IMR-90 (cell line): ENCODE measurements at regions not wholly inside any gene's neighbourhood (a gene's known extent, or its start where the extent isn't known, plus 50 kb on each side); places are given as distances from the start of the nearest gene placed in this dataset.

Source experiments
- ATAC-seq: fragments of 200-7000 bp; cut with Tn5 transposase; 2 replicates; pipeline ENCODE4 v1.9.1; 2020; ENCODE audit warnings: low read depth, mild to moderate bottlenecking, moderate library complexity
- BruUV-seq: library from RNA; stranded (reverse); fragments of 400-500 nt; replicated peaks from 2 replicates; lab custom pipeline; 2021; lab: Mats Ljungman, UMichigan
- CTCF ChIA-PET: fragments of 300-600 bp; formaldehyde crosslinking; extraction: SDS; loops from one replicate; lab custom pipeline; 2021; ENCODE audit warnings: antibody characterized with exemption; lab: Yijun Ruan, JAX
- POLR2A ChIA-PET: fragments of 300-600 bp; sonication (Branson Sonifier 250); formaldehyde crosslinking; loops from one replicate; lab custom pipeline; 2022; ENCODE audit warnings: antibody characterized with exemption; ENCODE audit not compliant: unreplicated experiment; lab: Charles Lee
- DNase-seq: peaks from one replicate; pipeline ENCODE4 v3.0.0; 2013
- H2AFZ ChIP-seq: replicated peaks from 2 replicates; pipeline ENCODE3; 2013; ENCODE audit warnings: low read length, mild to moderate bottlenecking; ENCODE audit not compliant: poor library complexity
- H2AK5ac ChIP-seq: 2 replicates; pipeline ENCODE4 v1.6.1; 2013; ENCODE audit warnings: low read depth, low read length, inconsistent platforms
- H2AK9ac ChIP-seq: replicated peaks from 2 replicates; pipeline ENCODE3; 2013; ENCODE audit warnings: mild to moderate bottlenecking, low read depth, low read length, moderate library complexity; ENCODE audit not compliant: poor library complexity
- H2BK120ac ChIP-seq: 2 replicates; pipeline ENCODE4 v1.6.1; 2013; ENCODE audit warnings: low read depth, low read length, inconsistent platforms
- H2BK15ac ChIP-seq: 3 replicates; pipeline ENCODE4 v1.6.1; 2013; ENCODE audit warnings: low read depth, low read length, inconsistent platforms
- H2BK20ac ChIP-seq: 2 replicates; pipeline ENCODE4 v1.6.1; 2013; ENCODE audit warnings: low read depth, mild to moderate bottlenecking, inconsistent platforms, low read length, moderate library complexity
- H2BK5ac ChIP-seq: 2 replicates; pipeline ENCODE4 v1.6.1; 2013; ENCODE audit warnings: mild to moderate bottlenecking, low read depth, low read length, inconsistent platforms; ENCODE audit not compliant: poor library complexity, severe bottlenecking
- H3K14ac ChIP-seq: replicated peaks from 2 replicates; pipeline ENCODE4 v1.6.1; 2013; ENCODE audit warnings: low read depth, low read length, inconsistent platforms
- H3K18ac ChIP-seq: 2 replicates; pipeline ENCODE4 v1.6.1; 2013; ENCODE audit warnings: low read depth, low read length, control low read depth
- H3K23ac ChIP-seq: 2 replicates; pipeline ENCODE4 v1.6.1; 2013; ENCODE audit warnings: low read depth, low read length, inconsistent platforms
- H3K27ac ChIP-seq: 2 replicates; pipeline ENCODE4 v1.5.1; 2013; ENCODE audit warnings: mild to moderate bottlenecking, control low read depth, low read length; ENCODE audit not compliant: insufficient read depth
- H3K27me3 ChIP-seq: 2 replicates; pipeline ENCODE4 v1.6.1; 2013; ENCODE audit warnings: low read length; ENCODE audit not compliant: control insufficient read depth, insufficient read depth
- H3K36me3 ChIP-seq: 2 replicates; pipeline ENCODE4 v1.6.1; 2013; ENCODE audit warnings: low read length, mixed read lengths; ENCODE audit not compliant: control insufficient read depth, insufficient read depth
- H3K4ac ChIP-seq: 2 replicates; pipeline ENCODE4 v1.6.1; 2013; ENCODE audit warnings: low read depth, low read length, inconsistent platforms
- H3K4me1 ChIP-seq: 2 replicates; pipeline ENCODE4 v1.6.1; 2013; ENCODE audit warnings: low read length, mixed read lengths; ENCODE audit not compliant: control insufficient read depth, insufficient read depth
- H3K4me2 ChIP-seq: 2 replicates; pipeline ENCODE4 v1.6.1; 2013; ENCODE audit warnings: low read depth, mild to moderate bottlenecking, control low read depth, low read length, moderate library complexity
- H3K4me3 ChIP-seq: 2 replicates; pipeline ENCODE4 v1.5.1; 2013; ENCODE audit warnings: low read depth, mild to moderate bottlenecking, control low read depth, low read length, moderate library complexity; ENCODE audit not compliant: insufficient read depth
- H3K56ac ChIP-seq: 2 replicates; pipeline ENCODE4 v1.6.1; 2013; ENCODE audit warnings: low read length, inconsistent platforms; ENCODE audit not compliant: insufficient read depth; ENCODE audit errors: extremely low read depth
- H3K79me1 ChIP-seq, 2 experiments: 2 replicates each; pipeline ENCODE4 v1.6.1; 2013; ENCODE audit warnings: low read length in 2 of 2, inconsistent platforms in 1 of 2, low read depth in 1 of 2
- H3K9ac ChIP-seq: 2 replicates; pipeline ENCODE4 v1.6.1; 2013; ENCODE audit warnings: low read depth, low read length, control low read depth
- H3K9me1 ChIP-seq: 2 replicates; pipeline ENCODE4 v1.6.1; 2013; ENCODE audit warnings: low read length, inconsistent platforms; ENCODE audit not compliant: insufficient read depth
- H3K9me3 ChIP-seq: 2 replicates; pipeline ENCODE4 v1.6.1; 2013; ENCODE audit warnings: low read length; ENCODE audit not compliant: control insufficient read depth, insufficient read depth
- H4K20me1 ChIP-seq: 2 replicates; pipeline ENCODE4 v1.6.1; 2013; ENCODE audit warnings: low read length, inconsistent platforms; ENCODE audit not compliant: insufficient read depth
- H4K5ac ChIP-seq: 2 replicates; pipeline ENCODE4 v1.6.1; 2013; ENCODE audit warnings: mild to moderate bottlenecking, low read depth, low read length, control low read depth
- H4K8ac ChIP-seq, 2 experiments: 2 replicates each; pipeline ENCODE4 v1.6.1; 2013; ENCODE audit warnings: low read depth in 2 of 2, low read length in 2 of 2, control low read depth in 1 of 2, inconsistent platforms in 1 of 2
- H4K91ac ChIP-seq: 2 replicates; pipeline ENCODE4 v1.6.1; 2013; ENCODE audit warnings: low read depth, low read length, inconsistent platforms; ENCODE audit not compliant: insufficient read depth
- CEBPB ChIP-seq: IDR thresholded peaks from 2 replicates; pipeline ENCODE4 v1.6.1; 2012; ENCODE audit warnings: low read depth, low read length, improper control_type of control experiment
- CHD1 ChIP-seq: IDR thresholded peaks from 2 replicates; pipeline ENCODE4 v1.6.1; 2012; ENCODE audit warnings: low read depth, low read length, improper control_type of control experiment
- CTCF ChIP-seq: conservative IDR thresholded peaks from 2 replicates; pipeline ENCODE4 v1.5.1; 2012; ENCODE audit warnings: mild to moderate bottlenecking, low read depth, low read length, improper control_type of control experiment
- ELK1 ChIP-seq: fragments of 150-350 bp; IDR thresholded peaks from 2 replicates; pipeline ENCODE4 v1.6.1; 2016; ENCODE audit warnings: low read depth, mild to moderate bottlenecking, low read length, moderate library complexity, borderline replicate concordance
- MAFK ChIP-seq: IDR thresholded peaks from 2 replicates; pipeline ENCODE4 v1.6.1; 2012; ENCODE audit warnings: low read depth, low read length, improper control_type of control experiment
- MXI1 ChIP-seq: IDR thresholded peaks from 2 replicates; pipeline ENCODE4 v1.6.1; 2012; ENCODE audit warnings: low read depth, mild to moderate bottlenecking, low read length, moderate library complexity, borderline replicate concordance
- POLR2A ChIP-seq: IDR thresholded peaks from 2 replicates; pipeline ENCODE4 v1.6.1; 2012; ENCODE audit warnings: mild to moderate bottlenecking, low read depth, low read length
- RCOR1 ChIP-seq: IDR thresholded peaks from 2 replicates; pipeline ENCODE4 v1.6.1; 2012; ENCODE audit warnings: mild to moderate bottlenecking, low read length, improper control_type of control experiment; ENCODE audit not compliant: insufficient replicate concordance
- RFX5 ChIP-seq: IDR thresholded peaks from 2 replicates; pipeline ENCODE4 v1.8.0; 2012; ENCODE audit warnings: low read depth, mild to moderate bottlenecking, low read length, moderate library complexity
- SMC3 ChIP-seq: fragments of 150-350 bp; IDR thresholded peaks from 2 replicates; pipeline ENCODE4 v1.6.1; 2016; ENCODE audit warnings: low read depth, mild to moderate bottlenecking, antibody characterized with exemption, low read length, moderate library complexity
- USF2 ChIP-seq: fragments of 150-350 bp; IDR thresholded peaks from 2 replicates; pipeline ENCODE4 v1.6.1; 2017; ENCODE audit warnings: mild to moderate bottlenecking, antibody characterized with exemption, low read length, low read depth
- WGBS, 2 experiments: methylation state at CpG; one replicate each; pipeline versions ENCODE4 v1.1.5 to v1.1.7; 2013; ENCODE audit warnings: missing lambda C conversion rate in 2 of 2; ENCODE audit not compliant: insufficient read length in 1 of 2; ENCODE audit errors: extremely low coverage in 2 of 2; 5-methylcytosine and 5-hydroxymethylcytosine counted together
- dilution Hi-C: fragments of 300-500 bp; cut with HindIII; formaldehyde crosslinking; loops from one replicate; pipeline ENCODE4 v1.14.3; 2018; ENCODE audit warnings: low sequenced_read_pairs; ENCODE audit not compliant: unreplicated experiment
- in situ Hi-C: fragments of 300-500 bp; cut with MboI; formaldehyde crosslinking; loops from 3 replicates; pipeline ENCODE4 v1.14.3; 2019; ENCODE audit warnings: low sequenced_read_pairs, inconsistent platforms, mixed read lengths
- intact Hi-C: fragments of 100-400 bp; cut with micrococcal nuclease; formaldehyde crosslinking; loops from 2 replicates; pipeline ENCODE4 v1.10.0; 2022

- no peak overlapping the region for H3K4ac ChIP-seq
- H3K36me3 ChIP-seq: no peaks in the 10 kb centered on the region
- H3K9ac ChIP-seq: no peak overlapping the region
- no peak overlapping the region for H4K91ac ChIP-seq
- dilution Hi-C loops: no loop called here
- no peak overlapping the region for H2BK5ac ChIP-seq
- no peak overlapping the region for H3K14ac ChIP-seq
- no peak overlapping the region for H4K8ac ChIP-seq
- H3K56ac ChIP-seq: no peak overlapping the region
- no peak overlapping the region for H2AK9ac ChIP-seq
- no peak overlapping the region for H2AK5ac ChIP-seq
- H3K79me1 ChIP-seq: no peaks in the 10 kb centered on the region
- no peak for DNase-seq
- no TSS peak for BruUV-seq
- no peaks in the 10 kb centered on the region for H3K4me1 ChIP-seq
- H3K18ac ChIP-seq: no peak overlapping the region
- ATAC-seq: no peak
- H3K9me3 ChIP-seq: no peaks in the 10 kb centered on the region
- H4K20me1 ChIP-seq: no peaks in the 10 kb centered on the region; the same call in 1 of the 2 replicates
- H3K27me3 ChIP-seq: no peaks in the 10 kb centered on the region
- H2BK15ac ChIP-seq: no peak overlapping the region
- TF ChIP-seq CEBPB (no peak), RCOR1 (no peak), CTCF (no peak), USF2 (no peak), MAFK (no peak), SMC3 (no peak), RFX5 (no peak), ELK1 (no peak), POLR2A (no peak), CHD1 (no peak), MXI1 (no peak)
- no peaks in the 10 kb centered on the region for H3K9me1 ChIP-seq
- POLR2A ChIA-PET: no interaction called here
- no peak overlapping the region for H2BK120ac ChIP-seq
- H3K23ac ChIP-seq: no peak overlapping the region
- intact Hi-C loops: no loop called here
- CTCF ChIA-PET: no interaction called here
- no peak overlapping the region for H4K5ac ChIP-seq
- no peak overlapping the region for H2BK20ac ChIP-seq
- in situ Hi-C loops: no loop called here
- WGBS, 2 experiments: 70% methylated on average over 10 of the region's 22 CpGs; no CpG with 5 or more reads in 1 of the 2 experiments
- H2AFZ ChIP-seq: no peak overlapping the region
- H3K4me3 ChIP-seq: no peak overlapping the region
- no peak overlapping the region for H3K4me2 ChIP-seq
- H3K27ac ChIP-seq: no peak overlapping the region
Observed at GRCh38 chr1:29810121-29811120, 574.1 kb downstream of the PTPRU start.
